ENCODE measurements at regions not wholly inside any gene's neighbourhood (a gene's known extent, or its start where the extent isn't known, plus 50 kb on each side); places are given as distances from the start of the nearest gene placed in this dataset.

DNA sequence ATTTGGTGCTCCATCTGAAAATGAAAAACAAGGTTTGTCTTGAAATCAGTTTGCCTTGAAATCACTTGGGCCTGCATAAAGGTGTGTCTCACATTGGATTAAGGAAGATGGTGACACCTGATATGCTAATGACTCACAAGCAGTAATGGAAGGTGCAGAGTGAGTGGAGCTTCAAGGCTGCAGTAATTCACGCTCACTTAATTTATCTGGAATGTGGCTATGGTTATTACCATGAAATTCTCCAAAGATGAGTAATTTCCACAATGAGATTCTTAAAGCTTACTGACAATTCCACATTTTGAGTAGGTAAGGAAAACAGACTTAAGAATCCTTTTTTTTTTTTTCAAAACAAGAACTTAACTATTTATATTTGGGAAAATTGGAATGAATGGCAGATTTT, 156.8 kb downstream of the PAX3 start:
- CTCF ChIA-PET, result no interaction called here
- Histone ChIP-seq H4K20me1 (ENCODE audit: insufficient read depth, low read length) (no peaks in the 10 kb centered on the region), H3K9me3 (ENCODE audit: control insufficient read depth, insufficient read depth, low read length) (no peaks in the 10 kb centered on the region), H2BK15ac (ENCODE audit: low read depth, low read length) (no peak overlapping the region), H2BK20ac (ENCODE audit: low read depth, low read length) (no peak overlapping the region), H3K9ac (ENCODE audit: low read depth, low read length) (no peak overlapping the region), H4K5ac (ENCODE audit: low read depth, low read length) (no peak overlapping the region), H3K36me3 (ENCODE audit: control insufficient read depth, insufficient read depth, low read length) (no peaks in the 10 kb centered on the region), H2BK5ac (ENCODE audit: low read depth, low read length, poor library complexity, severe bottlenecking) (no peak overlapping the region), H2AK9ac (replicated peaks; ENCODE audit: low read depth, low read length, poor library complexity) (no peak overlapping the region), H3K9me1 (ENCODE audit: insufficient read depth, low read length) (no peaks in the 10 kb centered on the region), H3K4me2 (ENCODE audit: low read depth, low read length) (no peak overlapping the region), H3K18ac (ENCODE audit: low read depth, low read length) (no peak overlapping the region), H3K79me1 (ENCODE audit: low read depth in 1 of 2, low read length in 2 of 2) (no peaks in the 10 kb centered on the region), H3K27ac (ENCODE audit: insufficient read depth, low read length) (no peak overlapping the region), H2BK120ac (ENCODE audit: low read depth, low read length) (no peak overlapping the region), H3K4ac (ENCODE audit: low read depth, low read length) (no peak overlapping the region), H2AFZ (replicated peaks; ENCODE audit: low read length, poor library complexity) (no peak overlapping the region), H3K56ac (ENCODE audit: extremely low read depth, insufficient read depth, low read length) (no peak overlapping the region), H2AK5ac (ENCODE audit: low read depth, low read length) (no peak overlapping the region), H4K91ac (ENCODE audit: insufficient read depth, low read depth, low read length) (no peak overlapping the region), H3K23ac (ENCODE audit: low read depth, low read length) (no peak overlapping the region), H4K8ac (ENCODE audit: low read depth in 2 of 2, low read length in 2 of 2) (no peak overlapping the region), H3K14ac (replicated peaks; ENCODE audit: low read depth, low read length) (no peak overlapping the region), H3K4me1 (ENCODE audit: control insufficient read depth, insufficient read depth, low read length) (no peaks in the 10 kb centered on the region), H3K4me3 (ENCODE audit: insufficient read depth, low read depth, low read length) (no peak overlapping the region), H3K27me3 (ENCODE audit: control insufficient read depth, insufficient read depth, low read length) (no peaks in the 10 kb centered on the region)
- ATAC-seq (ENCODE audit: low read depth) (no peak), DNase-seq (no peak)
- TF ChIP-seq, protein P1, sequence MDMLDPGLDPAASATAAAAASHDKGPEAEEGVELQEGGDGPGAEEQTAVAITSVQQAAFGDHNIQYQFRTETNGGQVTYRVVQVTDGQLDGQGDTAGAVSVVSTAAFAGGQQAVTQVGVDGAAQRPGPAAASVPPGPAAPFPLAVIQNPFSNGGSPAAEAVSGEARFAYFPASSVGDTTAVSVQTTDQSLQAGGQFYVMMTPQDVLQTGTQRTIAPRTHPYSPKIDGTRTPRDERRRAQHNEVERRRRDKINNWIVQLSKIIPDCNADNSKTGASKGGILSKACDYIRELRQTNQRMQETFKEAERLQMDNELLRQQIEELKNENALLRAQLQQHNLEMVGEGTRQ (IDR thresholded peaks at IDR 0.05; ENCODE audit: low read depth, low read length), result no peak
- TF ChIP-seq NFE2L2 (IDR thresholded peaks at IDR 0.05; ENCODE audit: low read depth, low read length) (no peak), CHD1 (IDR thresholded peaks at IDR 0.05; ENCODE audit: low read depth, low read length) (no peak), RFX5 (IDR thresholded peaks at IDR 0.05; ENCODE audit: low read depth, low read length) (no peak), RAD21 (IDR thresholded peaks at IDR 0.05; ENCODE audit: low read length) (no peak), BHLHE40 (IDR thresholded peaks at IDR 0.05; ENCODE audit: low read depth, low read length) (no peak), CEBPB (IDR thresholded peaks at IDR 0.05; ENCODE audit: low read depth, low read length) (no peak), RCOR1 (IDR thresholded peaks at IDR 0.05; ENCODE audit: insufficient replicate concordance, low read length) (no peak), MAFK (IDR thresholded peaks at IDR 0.05; ENCODE audit: low read depth, low read length) (no peak), SMC3 (IDR thresholded peaks at IDR 0.05; ENCODE audit: low read depth, low read length) (no peak)
- TF ChIP-seq, protein P2, sequence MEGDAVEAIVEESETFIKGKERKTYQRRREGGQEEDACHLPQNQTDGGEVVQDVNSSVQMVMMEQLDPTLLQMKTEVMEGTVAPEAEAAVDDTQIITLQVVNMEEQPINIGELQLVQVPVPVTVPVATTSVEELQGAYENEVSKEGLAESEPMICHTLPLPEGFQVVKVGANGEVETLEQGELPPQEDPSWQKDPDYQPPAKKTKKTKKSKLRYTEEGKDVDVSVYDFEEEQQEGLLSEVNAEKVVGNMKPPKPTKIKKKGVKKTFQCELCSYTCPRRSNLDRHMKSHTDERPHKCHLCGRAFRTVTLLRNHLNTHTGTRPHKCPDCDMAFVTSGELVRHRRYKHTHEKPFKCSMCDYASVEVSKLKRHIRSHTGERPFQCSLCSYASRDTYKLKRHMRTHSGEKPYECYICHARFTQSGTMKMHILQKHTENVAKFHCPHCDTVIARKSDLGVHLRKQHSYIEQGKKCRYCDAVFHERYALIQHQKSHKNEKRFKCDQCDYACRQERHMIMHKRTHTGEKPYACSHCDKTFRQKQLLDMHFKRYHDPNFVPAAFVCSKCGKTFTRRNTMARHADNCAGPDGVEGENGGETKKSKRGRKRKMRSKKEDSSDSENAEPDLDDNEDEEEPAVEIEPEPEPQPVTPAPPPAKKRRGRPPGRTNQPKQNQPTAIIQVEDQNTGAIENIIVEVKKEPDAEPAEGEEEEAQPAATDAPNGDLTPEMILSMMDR (conservative IDR thresholded peaks at IDR 0.05; ENCODE audit: low read depth, low read length), result no peak
- TF ChIP-seq, protein P3, sequence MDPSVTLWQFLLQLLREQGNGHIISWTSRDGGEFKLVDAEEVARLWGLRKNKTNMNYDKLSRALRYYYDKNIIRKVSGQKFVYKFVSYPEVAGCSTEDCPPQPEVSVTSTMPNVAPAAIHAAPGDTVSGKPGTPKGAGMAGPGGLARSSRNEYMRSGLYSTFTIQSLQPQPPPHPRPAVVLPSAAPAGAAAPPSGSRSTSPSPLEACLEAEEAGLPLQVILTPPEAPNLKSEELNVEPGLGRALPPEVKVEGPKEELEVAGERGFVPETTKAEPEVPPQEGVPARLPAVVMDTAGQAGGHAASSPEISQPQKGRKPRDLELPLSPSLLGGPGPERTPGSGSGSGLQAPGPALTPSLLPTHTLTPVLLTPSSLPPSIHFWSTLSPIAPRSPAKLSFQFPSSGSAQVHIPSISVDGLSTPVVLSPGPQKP (IDR thresholded peaks at IDR 0.05; ENCODE audit: borderline replicate concordance, low read depth, low read length), result no peak
- in situ Hi-C loops (cut with MboI; ENCODE audit: low sequenced_read_pairs), result no loop called here
- intact Hi-C loops (cut with micrococcal nuclease), result no loop called here
- dilution Hi-C loops (cut with HindIII; ENCODE audit: low sequenced_read_pairs, unreplicated experiment), result no loop called here
- POLR2A ChIA-PET (ENCODE audit: unreplicated experiment), result no interaction called here
- no CpG with 5 or more reads among the region's 1 CpG for WGBS, 2 experiments (ENCODE audit: extremely low coverage in 2 of 2, insufficient read length in 1 of 2)
- no TSS peak for BruUV-seq (replicated peaks)
